ENCODE measurements at regions not wholly inside any gene's neighbourhood (a gene's known extent, or its start where the extent isn't known, plus 50 kb on each side); places are given as distances from the start of the nearest gene placed in this dataset.

- no peak for DNase-seq
Observed at GRCh38 chr5:5652181-5652580, 229.7 kb downstream of the ICE1 start.

- no peak for DNase-seq
Observed at GRCh38 chr5:5650949-5651348, 228.5 kb downstream of the ICE1 start.

GRCh38 chr5:5650242-5650641 lies 227.8 kb downstream of the ICE1 start:
- no peak for DNase-seq

GRCh38 chr5:5649641-5650040 lies 227.2 kb downstream of the ICE1 start:
- no peak for DNase-seq

- no peak for DNase-seq
Observed at GRCh38 chr5:5648694-5649093, 226.2 kb downstream of the ICE1 start.

GRCh38 chr5:5645891-5646290 lies 223.4 kb downstream of the ICE1 start:
- no peak for DNase-seq

- no peak for DNase-seq
Observed at GRCh38 chr5:5645198-5645597, 222.7 kb downstream of the ICE1 start.

- no peak for DNase-seq
Observed at GRCh38 chr5:5644249-5644648, 221.8 kb downstream of the ICE1 start.

- no peak for DNase-seq
Observed at GRCh38 chr5:5643481-5643880, 221.0 kb downstream of the ICE1 start.

- DNase-seq, result no peak
Observed at GRCh38 chr5:5638211-5638610, 215.7 kb downstream of the ICE1 start.

GRCh38 chr5:5637173-5637572 lies 214.7 kb downstream of the ICE1 start:
- no peak for DNase-seq

GRCh38 chr5:5634817-5635216 lies 212.3 kb downstream of the ICE1 start:
- DNase-seq, result no peak

GRCh38 chr5:5633579-5633978 lies 211.1 kb downstream of the ICE1 start:
- DNase-seq, result no peak

- no peak for DNase-seq
Observed at GRCh38 chr5:5632678-5633077, 210.2 kb downstream of the ICE1 start.

GRCh38 chr5:5629607-5629978 lies 207.1 kb downstream of the ICE1 start:
- DNase-seq, result no peak

- DNase-seq, result no peak
Observed at GRCh38 chr5:5628866-5629606, 206.6 kb downstream of the ICE1 start.

GRCh38 chr5:5626412-5626811 lies 203.9 kb downstream of the ICE1 start:
- DNase-seq, result no peak

- no peak for DNase-seq
Observed at GRCh38 chr5:5625491-5625890, 203.0 kb downstream of the ICE1 start.

- DNase-seq, result no peak
Observed at GRCh38 chr5:5623397-5623796, 200.9 kb downstream of the ICE1 start.

GRCh38 chr5:5622806-5623205 lies 200.3 kb downstream of the ICE1 start:
- no peak for DNase-seq

GRCh38 chr5:5619546-5619945 lies 197.1 kb downstream of the ICE1 start:
- DNase-seq, result no peak

GRCh38 chr5:5617024-5617423 lies 194.5 kb downstream of the ICE1 start:
- DNase-seq, result no peak

GRCh38 chr5:5616247-5616895 lies 193.9 kb downstream of the ICE1 start:
- no peak for DNase-seq

- DNase-seq, result no peak
Observed at GRCh38 chr5:5615569-5615968, 193.1 kb downstream of the ICE1 start.
